NCI-H187 treated with DMSO at 0.1 percent for 48 hours (cell line): ENCODE measurements at regions not wholly inside any gene's neighbourhood (a gene's known extent, or its start where the extent isn't known, plus 50 kb on each side); places are given as distances from the start of the nearest gene placed in this dataset.

Experiments
- DNase-seq: peaks from one replicate; lab custom pipeline; 2025; lab: John Stamatoyannopoulos, UW

DNA sequence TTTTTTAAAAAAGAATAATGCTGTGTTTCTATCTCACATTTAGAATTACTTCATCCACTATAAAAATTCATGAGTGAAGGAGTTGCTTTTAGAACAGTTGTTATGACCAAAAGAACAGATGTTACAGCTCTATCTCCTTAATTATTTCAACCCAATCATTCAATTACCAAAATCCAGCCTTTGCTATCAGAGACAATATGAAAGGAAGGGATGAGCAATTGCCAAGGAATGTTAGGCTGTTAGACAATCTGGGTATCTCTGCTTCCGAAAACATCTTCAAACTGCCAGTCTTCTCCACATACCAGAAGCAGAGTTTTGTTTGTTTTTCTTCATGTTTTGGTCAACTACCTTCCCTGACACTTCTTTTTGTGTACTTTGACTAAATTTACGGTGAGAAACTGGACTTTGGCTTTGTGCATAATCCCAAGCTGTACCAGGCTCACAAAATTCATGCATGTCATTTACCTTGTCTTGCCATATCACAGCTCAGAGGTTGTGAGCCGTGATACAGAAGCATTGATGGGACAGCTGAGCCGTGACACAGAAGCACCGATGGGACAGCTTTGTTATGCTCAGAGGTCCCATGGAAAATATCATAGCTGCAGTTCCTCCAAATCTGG, 405.5 kb downstream of the KIF4B start:
- DNase-seq: no peak

GRCh38 chr5:155430192-155430591, 416.6 kb downstream of the KIF4B start:
- DNase-seq: no peak

- DNase-seq: no peak
These were observed 420.7 kb downstream of the KIF4B start for GRCh38 chr5:155434267-155434666.

- DNase-seq: no peak
These were observed 421.1 kb downstream of the KIF4B start for GRCh38 chr5:155434681-155435080.

GRCh38 chr5:155441849-155442248, 428.3 kb downstream of the KIF4B start:
- DNase-seq: no peak

DNA sequence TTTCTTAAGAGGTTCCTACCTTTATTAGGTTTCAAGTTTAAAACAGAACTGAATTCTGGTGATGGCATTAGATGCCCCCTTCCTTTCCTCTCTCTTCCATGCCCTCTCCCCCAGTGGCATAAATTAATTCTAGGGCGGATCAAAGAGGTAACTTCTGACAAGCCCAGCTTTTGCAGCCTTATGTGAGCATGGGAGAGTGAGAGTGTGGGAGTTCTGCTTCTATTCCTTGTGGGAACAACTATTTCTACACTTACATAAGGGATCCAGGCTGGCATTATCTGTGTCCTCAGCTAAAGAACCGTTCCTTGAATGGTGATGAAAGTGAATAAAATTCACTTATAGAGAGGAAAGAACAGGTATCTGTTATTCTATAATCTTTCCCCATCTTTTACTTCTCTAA, 437.6 kb downstream of the KIF4B start:
- DNase-seq: no peak

DNA sequence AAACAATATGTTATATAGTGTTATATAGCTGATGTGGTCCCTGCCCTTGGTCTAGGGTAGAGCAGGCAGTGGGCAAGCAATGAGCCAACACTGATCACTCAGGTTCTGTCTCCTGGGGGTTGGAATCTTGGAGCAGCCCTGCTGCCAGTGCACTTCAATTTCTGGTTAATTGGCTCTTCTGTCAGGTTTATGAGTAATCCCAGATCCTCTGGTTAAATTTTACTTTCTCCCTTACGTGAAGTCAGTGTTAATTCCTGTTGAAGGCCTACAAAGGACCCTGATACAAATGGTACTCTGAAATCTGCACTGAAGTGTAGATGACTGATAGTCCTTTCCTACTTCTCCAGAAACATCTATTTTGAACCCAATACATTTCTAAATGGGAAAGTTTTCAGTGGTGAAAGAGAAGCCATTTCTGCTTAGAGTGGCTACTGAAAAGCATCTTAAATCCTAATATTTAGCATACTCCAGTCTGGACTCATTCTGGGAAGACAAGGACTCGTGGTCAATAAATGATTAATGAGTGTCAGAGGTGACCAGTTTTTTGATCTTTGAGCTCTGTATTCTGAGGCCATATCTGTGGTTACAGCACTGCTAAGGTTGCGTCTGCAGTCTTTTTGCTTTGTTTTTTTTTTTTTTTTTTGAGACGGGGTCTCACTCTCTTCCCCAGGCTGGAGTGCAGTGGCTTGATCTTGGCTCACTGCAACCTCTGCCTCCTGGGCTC, 442.4 kb downstream of the KIF4B start:
- no peak for DNase-seq

DNA sequence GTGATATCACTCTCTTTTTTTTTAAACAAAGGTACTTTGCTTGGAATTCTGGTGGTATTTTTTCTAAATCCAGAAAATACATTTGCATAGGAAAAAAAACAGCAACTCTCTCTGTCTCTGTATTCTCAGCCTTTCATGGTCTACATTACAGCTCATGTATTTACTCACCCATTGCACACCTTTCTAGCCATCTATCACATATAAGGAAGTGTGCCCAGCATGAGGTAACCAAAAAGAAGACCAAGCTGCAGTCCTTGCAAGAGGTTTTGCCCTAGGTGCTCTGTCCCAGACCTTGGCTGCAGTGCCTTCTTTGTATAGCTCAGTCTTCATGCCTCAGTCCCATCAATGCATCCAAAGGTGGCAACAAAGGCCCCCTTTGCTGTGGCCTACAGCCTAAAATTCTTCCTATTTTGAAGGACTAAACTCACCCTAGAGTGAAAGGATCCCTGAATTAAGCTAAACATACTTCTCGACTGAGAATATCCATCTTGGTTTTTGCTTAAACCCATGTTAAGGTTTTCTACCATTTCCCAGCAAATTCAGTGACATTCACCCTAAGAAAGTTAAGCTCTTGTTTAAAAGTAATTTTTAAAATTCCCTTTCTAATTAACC, 446.4 kb downstream of the KIF4B start:
- DNase-seq: no peak

DNA sequence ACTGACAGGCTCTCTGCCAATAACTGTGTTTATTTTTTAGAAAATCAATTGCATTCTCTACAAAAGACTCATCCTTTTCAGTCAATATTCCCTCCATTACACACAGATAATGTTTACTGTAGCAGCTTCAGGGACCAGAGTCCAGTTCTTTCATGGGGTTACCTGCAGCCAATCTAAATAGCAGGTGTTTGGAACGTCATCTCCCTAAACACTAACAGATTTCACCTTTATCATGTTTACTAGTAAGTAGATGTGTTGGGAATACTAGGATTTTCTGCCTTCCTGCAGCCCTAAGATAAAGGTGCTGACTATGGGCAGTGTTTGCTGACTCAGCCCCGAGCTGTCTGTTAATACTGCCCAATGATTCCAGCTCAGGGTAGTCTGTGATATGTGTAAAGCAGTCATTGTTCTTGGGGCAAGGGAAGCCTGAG, 447.0 kb downstream of the KIF4B start:
- DNase-seq: no peak

- DNase-seq: no peak
These were observed 447.7 kb downstream of the KIF4B start for GRCh38 chr5:155461304-155461703.

- no peak for DNase-seq
These were observed 453.3 kb downstream of the KIF4B start for GRCh38 chr5:155466851-155467250.

DNA sequence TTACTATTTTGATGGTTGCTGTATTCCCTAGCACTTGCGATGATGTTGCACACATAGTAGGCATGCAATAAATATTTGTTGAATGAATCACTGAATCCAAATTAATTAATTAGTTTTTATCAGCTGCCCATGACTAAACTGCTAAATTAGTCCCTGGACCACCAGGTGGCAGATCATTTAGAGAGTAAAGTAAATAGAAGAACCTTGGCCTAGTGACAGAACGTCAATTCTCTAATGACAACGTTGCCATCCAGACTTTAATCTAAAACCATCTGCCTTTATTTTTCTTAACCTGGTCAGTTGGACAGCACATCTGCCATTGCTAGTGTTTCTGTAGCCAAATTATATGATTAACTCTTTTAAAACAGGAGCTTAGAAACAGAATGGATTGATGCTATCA, 457.5 kb downstream of the KIF4B start:
- DNase-seq: no peak

DNA sequence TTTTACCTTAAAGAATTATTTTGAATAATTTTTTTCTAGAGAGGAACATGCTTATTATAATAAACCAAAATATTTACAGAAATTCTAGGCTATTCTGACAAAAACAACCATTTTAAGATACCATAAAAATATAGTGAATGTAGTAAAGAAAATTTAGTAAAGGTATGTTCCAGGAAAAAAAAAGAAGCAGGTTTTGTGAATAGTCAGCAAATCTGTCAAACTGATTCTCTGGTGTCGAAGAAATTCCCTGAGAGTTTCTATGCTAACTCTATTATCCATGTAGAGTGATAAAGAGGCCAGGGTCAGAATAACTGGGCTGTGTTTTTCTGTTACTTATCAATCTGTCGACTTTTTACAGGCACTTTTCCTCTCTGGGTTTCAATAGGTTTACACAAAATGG, 459.2 kb downstream of the KIF4B start:
- DNase-seq: no peak

GRCh38 chr5:155475318-155475717, 461.8 kb downstream of the KIF4B start:
- no peak for DNase-seq

- no peak for DNase-seq
These were observed 467.2 kb downstream of the KIF4B start for GRCh38 chr5:155480731-155481131.

DNA sequence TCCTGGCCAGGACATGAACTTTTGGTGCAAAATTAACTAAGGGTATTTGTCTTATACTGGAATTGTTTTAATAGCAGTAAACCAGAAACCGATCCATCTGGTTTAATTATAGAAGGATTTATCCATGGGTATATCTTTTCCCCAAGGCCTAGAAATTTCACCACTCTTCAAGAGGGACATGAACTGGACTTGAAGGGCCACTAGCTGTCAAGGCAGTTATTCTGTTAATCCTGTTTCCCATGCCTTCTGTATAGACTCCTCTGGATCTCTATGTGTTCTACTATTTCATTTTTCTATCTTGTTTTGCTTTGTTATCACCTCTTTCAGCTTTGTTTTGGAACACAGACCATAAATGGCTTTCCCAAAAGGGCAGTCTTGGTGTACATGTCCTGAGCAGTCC, 467.6 kb downstream of the KIF4B start:
- no peak for DNase-seq

DNA sequence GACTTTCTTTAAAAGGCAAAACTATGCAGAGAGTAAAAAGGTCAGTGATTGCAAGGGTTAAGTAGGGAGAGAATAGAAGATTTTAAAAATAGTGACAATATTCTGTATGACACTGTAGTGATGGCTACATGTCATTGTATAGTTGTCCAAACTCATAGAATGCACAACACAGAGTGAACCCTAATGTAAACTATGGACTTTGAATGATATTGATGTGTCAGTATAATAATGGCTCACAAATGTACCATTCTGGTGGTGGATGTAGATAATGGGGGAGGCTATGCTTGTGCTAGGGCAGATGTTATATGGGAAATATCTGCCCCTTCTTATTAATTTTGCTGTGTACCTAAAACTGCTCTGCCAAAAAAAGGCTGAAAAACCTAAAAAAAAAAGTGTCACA, 468.9 kb downstream of the KIF4B start:
- DNase-seq: no peak

GRCh38 chr5:155485386-155485785, 471.8 kb downstream of the KIF4B start:
- no peak for DNase-seq

GRCh38 chr5:155489949-155490348, 476.4 kb downstream of the KIF4B start:
- DNase-seq: no peak

DNA sequence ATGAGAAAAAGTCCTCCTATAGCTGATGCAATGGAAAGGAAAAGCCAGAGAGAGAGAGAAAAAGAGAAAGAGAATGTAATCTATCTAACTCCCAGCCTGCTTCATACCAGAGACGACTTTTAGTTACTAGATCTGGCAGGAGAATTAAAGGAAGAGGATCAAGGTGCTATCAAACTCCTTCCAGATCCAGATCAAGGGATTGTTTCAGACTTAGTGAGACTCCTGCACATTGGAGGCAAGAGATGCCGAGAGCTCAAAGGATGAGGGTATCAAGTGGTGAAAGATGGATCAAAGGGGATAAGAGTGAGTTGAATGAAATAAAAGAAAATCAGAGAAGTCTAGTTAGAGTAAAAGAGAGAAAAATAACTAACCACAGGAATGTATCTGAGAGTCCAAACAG, 478.6 kb downstream of the KIF4B start:
- DNase-seq: no peak

DNA sequence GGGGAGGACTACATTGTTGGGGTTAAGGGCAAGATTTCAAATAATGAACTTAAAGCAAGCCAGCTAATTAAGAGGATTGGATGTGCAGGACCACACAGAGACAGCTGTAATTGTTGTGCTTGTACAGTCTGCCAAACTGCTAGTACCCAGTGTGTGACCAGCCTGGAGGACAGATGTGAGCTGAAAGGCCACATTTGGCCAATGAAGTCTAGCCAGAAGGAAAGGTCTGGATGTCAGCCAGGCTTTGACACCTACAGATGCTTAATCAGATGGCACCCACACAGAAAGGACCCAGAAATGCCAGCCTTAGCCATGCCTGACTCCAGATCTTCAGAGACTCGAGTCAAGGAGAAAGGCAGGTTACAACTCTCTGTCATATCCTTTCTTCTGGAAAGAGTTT, 491.1 kb downstream of the KIF4B start:
- no peak for DNase-seq

- DNase-seq: no peak
These were observed 493.8 kb downstream of the KIF4B start for GRCh38 chr5:155507363-155507762.

- no peak for DNase-seq
These were observed 495.1 kb downstream of the KIF4B start for GRCh38 chr5:155508673-155509072.

GRCh38 chr5:155512329-155512728, 498.8 kb downstream of the KIF4B start:
- DNase-seq: no peak
